Fibroblast of skin of right biceps (primary cell): ENCODE measurements at regions not wholly inside any gene's neighbourhood (a gene's known extent, or its start where the extent isn't known, plus 50 kb on each side); places are given as distances from the start of the nearest gene placed in this dataset.
A peak's percentile ranks its signal among the peaks of the same experiment; 100 is the strongest.
"Not testable (repeated sequence)": the region's sequence is repeated elsewhere in the genome, so short reads cannot be mapped to it uniquely, and the experiment has no call there.

ENCODE experiments used
- DNase-seq: peaks from one replicate; pipeline ENCODE4 v3.0.0-alpha.2; 2013

DNA sequence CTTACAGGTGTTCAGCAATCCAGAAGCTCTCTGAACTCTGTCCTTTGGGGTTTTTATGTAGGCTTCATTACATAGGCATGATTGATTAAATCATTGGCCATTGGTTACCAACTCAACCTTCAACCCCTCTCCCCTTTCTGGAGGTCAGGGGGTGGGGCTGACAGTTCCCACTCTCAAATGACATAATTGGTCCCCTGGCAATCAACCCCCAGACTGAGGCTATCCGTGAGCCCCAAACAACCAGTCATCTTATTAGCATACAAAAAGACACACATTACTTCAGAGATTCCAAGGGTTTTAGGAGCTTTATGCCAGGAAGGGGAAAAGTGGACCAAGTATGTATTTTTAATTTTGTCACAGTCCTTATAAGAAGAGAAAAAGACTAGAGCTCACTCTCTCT lies 92.1 kb downstream of the ZNF467 start:
- DNase-seq: no peak

GRCh38 chr7:149680331-149681025 lies 92.9 kb downstream of the ZNF467 start:
- peak; percentile 78 for DNase-seq

DNA sequence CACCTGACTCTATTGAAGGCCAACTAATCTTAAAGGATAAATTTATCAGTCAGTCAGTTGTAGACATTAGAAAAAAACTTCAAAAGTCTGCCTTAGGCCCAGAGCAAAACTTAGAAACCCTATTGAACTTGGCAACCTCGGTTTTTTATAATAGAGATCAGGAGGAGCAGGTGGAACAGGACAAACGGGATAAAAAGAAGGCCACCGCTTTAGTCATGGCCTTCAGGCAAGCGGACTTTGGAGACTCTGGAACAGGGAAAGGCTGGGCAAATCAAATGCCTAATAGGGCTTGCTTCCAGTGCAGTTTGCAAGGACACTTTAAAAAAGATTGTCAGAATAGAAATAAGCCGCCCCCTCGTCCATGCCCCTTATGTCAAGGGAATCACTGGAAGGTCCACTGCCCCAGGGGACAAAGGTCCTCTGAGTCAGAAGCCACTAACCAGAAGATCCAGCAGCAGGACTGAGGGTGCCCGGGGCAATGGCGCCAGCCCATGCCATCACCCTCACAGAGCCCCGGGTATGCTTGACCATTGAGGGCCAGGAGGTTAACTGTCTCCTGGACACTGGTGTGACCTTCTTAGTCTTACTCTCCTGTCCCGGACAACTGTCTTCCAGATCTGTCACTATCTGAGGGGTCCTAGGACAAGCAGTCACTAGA lies 98.5 kb downstream of the ZNF467 start:
- not testable (repeated sequence) for DNase-seq

- DNase-seq: no peak
These were observed 100.4 kb downstream of the ZNF467 start for GRCh38 chr7:149673006-149673405.

GRCh38 chr7:149670288-149670687 lies 103.1 kb downstream of the ZNF467 start:
- peak; percentile 47 for DNase-seq

- peak; percentile 22 for DNase-seq
These were observed 104.1 kb downstream of the ZNF467 start for GRCh38 chr7:149669121-149669818.

GRCh38 chr7:149666360-149666945 lies 106.9 kb downstream of the ZNF467 start:
- DNase-seq: no peak

DNA sequence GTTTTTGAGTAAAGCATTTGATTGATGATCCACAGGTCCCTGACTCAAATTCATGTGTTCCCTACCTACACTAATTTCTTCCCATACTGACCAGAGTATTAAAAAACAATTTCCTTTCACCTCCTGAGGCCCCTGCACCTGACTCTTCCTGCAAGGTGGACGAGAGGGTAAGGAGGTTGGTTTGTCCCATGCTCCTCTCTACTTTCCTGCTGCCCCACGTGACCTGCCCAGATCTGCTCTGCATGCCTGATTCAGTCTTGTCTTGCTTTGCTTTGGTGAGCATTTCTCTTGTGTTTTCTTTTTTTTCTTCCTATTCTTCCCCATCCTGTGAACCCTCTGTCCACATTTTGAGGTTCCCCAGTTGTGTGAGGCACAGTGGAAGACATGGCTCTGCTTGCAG lies 107.8 kb downstream of the ZNF467 start:
- DNase-seq: not testable (repeated sequence)

- DNase-seq: no peak
These were observed 108.7 kb downstream of the ZNF467 start for GRCh38 chr7:149664666-149665065.

- DNase-seq: no peak
These were observed 109.2 kb downstream of the ZNF467 start for GRCh38 chr7:149664176-149664575.

DNA sequence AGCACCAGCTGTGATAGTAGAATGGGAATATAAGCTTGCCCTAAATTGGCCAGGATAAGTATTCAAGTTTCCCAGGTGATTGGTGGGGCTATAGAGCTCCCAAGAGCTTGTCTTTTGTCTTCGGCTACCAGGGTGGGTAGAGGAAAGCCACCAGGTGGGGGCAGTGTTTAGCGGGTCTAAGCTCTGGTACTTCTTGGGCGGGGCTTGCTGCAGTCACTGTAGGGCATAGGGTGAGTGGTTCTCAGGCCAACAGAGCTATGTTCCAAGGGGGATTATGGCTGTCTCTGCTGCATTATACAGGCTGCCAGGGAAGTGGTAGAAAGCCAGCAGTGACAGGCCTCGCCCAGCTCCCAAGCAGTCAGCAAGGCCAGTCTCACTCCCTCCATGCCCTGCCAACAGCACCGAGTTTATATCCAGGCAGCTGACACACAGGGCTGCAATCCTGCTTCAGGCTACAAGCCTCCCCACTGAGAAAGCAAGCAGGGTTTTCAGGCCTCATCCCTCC lies 110.7 kb downstream of the ZNF467 start:
- peak; percentile 44 for DNase-seq

GRCh38 chr7:149655784-149656183 lies 117.6 kb downstream of the ZNF467 start:
- DNase-seq: no peak

GRCh38 chr7:149654588-149654987 lies 118.8 kb downstream of the ZNF467 start:
- no peak for DNase-seq

- DNase-seq: not testable (repeated sequence)
These were observed 123.2 kb downstream of the ZNF467 start for GRCh38 chr7:149650190-149650589.

- DNase-seq: no peak
These were observed 128.6 kb downstream of the ZNF467 start for GRCh38 chr7:149644754-149645153.

DNA sequence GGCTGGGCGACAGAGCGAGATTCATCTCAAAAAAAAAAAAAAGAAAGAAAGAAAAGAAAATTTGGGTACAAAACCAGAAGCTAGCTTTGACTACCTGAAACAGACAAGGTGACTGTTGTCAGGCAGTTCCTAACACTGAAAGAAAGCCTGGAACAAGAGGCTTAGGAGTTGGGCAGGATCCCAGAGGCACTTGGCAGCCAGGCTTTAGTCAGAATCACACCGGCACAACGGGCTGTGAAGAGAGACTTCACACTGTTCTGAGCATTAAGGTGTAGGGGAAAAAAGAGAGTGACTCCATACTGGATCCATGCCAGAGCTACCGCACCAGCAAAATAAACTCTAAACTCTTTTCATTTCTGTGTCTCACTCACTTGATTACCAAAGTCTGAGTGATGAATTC lies 130.8 kb downstream of the ZNF467 start:
- no peak for DNase-seq

DNA sequence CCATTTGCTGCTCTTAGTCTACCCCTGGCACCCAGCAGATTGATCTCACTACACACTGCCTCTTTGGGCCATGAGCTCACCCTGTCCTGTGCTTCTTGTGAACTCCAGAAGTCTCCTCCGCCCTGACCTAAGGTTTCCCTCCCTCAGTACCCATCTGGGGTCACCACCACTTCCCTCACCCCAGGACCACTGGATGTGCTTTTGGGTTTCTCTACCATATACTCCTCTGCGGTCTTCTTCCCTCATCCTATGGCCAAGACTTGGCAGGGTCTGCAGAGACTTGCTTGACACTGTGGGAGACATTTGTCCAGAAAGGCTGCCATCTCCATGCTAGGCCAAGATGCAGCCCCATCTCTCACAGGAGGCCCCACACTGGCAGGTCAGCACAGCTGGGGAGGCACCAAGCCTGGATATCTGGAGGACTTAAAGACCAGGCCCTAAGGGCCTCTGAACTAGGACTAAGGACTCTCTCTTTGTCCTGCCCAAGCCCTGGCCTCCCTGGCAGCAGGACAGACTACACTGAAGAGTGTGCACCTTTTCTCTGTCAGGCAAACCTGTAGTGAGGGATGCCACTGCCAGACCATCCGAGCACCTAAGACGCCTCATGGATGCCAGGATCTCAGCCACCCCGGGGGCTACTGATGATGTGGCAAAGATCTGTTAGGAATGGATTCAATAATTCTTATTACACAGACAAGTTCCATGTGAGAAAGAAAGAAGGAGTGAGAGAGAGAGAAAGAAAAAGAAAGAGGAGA lies 134.6 kb downstream of the ZNF467 start:
- DNase-seq: no peak

DNA sequence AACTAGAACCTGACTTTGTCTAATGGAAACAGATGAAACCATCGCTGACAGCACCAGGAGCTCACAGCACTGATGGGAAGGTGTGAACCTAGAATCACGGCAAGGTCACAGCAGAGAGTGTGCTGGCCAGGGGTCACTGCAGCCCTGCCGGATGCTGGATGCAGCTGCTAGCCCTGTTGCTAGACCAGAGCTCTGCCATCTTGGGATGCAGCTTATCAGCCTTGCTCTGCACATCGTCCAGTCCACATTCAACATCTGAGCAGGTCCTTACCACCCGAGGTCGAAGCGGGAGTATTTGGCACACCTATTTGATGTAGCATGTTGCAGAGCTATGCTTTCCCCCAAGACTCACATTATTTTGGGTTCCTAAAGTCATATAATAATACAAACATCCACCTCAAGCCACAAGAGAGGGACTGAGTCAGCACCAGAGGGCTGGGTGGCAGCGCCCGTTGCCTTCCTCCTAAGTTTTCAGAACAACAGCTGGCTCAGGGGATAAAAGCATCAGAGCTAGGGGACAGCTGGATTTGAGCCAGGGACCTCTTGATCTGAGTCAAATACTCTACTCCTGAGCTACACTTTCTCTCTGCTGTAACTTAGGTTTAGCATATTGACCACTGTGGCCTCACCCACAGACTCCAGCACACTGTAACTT lies 135.3 kb downstream of the ZNF467 start:
- DNase-seq: no peak

GRCh38 chr7:149635561-149636329 lies 137.6 kb downstream of the ZNF467 start:
- DNase-seq: peak; percentile 15

DNA sequence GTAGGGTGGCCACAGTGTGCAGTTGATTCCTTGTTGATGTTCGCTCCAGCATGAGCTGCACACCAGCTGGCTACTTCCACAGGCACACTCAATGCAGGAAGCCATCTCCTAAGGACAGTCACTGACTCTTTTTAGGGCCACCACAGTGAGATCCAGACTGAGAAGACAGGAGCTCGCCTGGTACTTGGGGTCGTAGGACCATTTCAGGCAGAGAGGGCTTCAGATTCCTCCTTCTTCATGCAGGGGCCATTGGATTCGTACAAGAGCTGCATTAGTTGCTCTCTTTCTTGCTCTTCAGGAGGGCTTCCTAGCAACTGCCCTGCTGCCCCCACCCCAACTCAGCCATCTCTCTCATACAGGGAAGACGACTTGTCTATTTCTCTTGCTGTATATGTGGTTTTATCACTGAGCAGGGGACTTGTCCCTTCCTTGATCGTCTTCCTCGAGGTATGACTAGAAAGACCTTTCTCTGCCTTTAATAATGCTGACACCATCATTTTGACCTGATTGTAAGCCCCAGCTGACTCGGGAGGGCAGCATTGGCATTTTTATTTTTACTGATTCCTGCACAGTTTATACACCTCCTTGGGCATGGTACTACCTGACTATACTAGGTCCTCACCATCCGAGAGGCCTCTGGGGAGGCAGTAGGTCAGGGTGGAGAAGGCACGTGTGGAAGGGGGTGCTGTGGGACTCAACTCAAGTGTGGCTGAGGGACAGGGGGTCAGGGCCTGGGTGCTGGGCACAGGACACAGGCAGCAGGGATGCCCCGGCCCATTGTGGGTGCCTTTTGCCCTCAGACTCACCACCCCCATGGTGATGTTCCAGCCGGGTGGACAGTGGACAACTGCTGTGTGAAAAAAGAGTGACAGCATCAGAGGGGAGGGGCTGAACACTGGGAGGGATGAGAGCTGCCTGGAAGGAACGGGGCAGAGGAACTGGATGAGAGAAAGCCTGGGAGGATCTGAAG lies 136.7 kb upstream of the ZNF746 start:
- no peak for DNase-seq
